NCI-H2171 treated with DMSO at 0.1 percent for 48 hours (cell line): ENCODE measurements at regions not wholly inside any gene's neighbourhood (a gene's known extent, or its start where the extent isn't known, plus 50 kb on each side); places are given as distances from the start of the nearest gene placed in this dataset.
A peak's percentile ranks its signal among the peaks of the same experiment; 100 is the strongest.

ENCODE experiments used
- DNase-seq: peaks from one replicate; lab custom pipeline; 2025; lab: John Stamatoyannopoulos, UW

GRCh38 chr4:82031376-82031927 lies 342.3 kb downstream of the HNRNPD start:
- peak; percentile 55 for DNase-seq

GRCh38 chr4:82017680-82018079 lies 356.1 kb downstream of the HNRNPD start:
- DNase-seq, result no peak

DNA sequence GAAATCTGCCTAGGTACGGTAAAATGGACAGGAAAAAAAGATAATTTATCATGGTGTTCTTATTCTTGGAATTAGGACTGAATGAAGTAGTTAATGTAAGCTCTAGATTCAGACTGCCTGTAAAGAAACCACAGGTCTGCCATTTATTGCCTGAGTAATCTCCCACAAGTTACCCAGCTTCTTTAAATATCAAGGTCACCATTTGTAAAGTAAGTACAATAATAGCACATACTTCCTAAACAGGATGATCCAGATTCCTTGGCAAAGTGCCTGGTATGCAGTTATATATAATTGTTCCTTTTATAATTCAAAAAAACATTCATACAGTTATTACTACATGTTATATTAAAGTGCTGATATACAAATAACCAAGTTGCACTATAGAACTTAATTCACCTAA lies 368.6 kb downstream of the HNRNPD start:
- DNase-seq, result no peak

DNA sequence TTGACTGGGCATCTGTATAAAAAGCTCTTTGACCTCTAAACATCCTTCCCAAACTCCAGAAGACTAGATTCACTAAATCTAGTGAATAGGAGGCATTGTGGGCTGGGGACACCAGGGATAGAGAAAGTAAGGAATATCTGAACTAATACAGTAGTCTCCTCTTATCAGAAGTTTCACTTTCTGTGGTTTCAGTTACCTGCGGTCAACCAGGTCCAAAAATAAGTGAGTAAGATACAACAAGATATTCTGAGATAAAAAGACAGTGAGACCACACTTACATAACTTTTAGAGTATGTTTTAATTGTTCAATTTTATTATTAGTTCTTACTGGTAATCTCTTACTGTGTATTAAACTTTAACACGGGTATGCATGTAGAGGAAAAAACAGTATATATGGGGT lies 376.5 kb downstream of the HNRNPD start:
- DNase-seq, result no peak

DNA sequence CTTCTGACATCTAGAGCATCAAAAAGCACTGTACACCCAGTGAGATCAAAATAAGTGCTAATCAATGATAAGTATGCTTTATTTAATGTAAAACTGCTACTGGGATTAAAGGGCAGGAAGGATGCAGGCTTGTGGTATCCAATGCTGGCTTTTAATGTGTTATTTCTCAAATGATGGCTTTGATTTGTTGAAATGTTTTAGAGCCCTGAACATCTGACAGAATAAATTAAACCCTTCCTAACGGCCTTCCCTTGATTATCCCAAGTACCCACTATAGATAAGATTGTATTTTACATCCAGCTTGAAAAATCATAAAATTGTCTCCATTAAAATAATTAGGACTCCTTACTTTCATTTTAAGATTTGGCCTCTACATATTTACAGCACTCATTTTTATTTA lies 382.9 kb downstream of the HNRNPD start:
- no peak for DNase-seq

GRCh38 chr4:81990211-81990610 lies 383.6 kb downstream of the HNRNPD start:
- DNase-seq, result no peak

GRCh38 chr4:81989202-81989601 lies 384.6 kb downstream of the HNRNPD start:
- no peak for DNase-seq

GRCh38 chr4:81988178-81988577 lies 385.6 kb downstream of the HNRNPD start:
- no peak for DNase-seq

GRCh38 chr4:81984746-81985145 lies 389.0 kb downstream of the HNRNPD start:
- no peak for DNase-seq

DNA sequence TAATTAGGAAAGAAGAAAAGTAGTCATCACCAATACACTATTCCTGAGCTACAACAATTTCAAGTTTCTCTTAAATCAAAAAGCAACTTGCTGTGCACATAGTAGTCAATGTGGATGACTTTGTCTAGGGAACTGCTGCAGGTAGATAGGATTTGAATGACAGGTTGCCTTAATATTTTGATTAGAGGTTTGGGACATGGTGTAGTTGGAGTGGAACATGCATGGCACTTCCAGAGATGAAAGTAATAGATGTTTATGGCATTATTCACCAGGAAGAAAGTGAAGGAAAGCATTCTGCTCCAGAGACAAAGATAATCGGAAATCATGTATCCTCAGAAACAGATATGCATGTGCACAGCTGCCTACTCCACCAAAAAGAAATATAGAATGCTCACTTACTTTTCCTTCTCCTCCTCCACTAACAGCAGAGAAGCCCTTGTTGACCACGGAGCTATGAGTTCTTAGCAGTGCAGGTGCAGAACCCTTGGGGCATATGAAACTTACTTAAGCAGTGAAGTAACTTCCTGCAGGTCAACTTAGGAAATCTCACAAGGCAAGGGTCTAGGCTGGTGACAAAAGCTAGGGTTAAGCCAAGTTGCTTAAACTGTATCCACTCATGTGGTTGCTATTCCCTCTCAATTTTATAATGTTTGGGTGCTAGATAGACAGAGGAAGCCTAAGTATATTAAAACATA lies 390.8 kb downstream of the HNRNPD start:
- DNase-seq, result no peak

DNA sequence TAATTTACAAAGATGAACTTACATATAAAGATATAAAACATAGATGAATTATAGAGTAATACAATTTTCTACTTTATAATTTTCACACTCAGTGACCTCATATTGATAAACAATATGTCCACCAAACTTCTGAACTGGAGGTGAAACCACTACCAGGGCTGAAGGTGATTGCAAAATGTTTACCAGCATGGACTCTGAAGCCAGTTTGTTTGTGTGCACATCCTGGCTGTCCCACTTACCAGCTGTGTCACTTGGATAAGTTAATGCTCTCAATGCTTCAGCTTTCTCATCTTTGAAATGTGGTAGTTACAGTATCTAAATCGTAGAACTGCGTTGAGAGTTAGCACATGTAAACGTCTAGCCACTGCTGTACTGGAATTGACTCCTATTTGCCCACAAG lies 392.6 kb downstream of the HNRNPD start:
- no peak for DNase-seq

DNA sequence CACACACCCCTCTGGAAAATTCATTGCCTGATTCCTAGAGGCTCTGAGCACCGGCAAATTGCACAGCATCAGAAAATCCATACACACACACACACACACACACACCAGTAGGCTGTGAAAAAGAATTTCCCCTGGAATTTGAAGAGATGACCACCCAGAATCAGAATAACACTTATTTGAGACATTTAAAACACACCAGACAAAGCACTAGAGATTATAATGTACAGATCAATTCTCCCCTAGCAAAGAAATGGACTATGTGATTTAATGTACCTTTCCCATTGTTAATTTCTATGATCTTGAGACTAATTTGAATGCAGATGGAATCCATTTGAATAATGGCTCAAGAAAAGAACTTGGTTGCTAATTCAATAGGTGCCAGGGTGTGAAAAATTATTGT lies 399.3 kb downstream of the HNRNPD start:
- DNase-seq, result no peak

GRCh38 chr4:81971637-81972381 lies 402.0 kb downstream of the HNRNPD start:
- DNase-seq, result no peak

DNA sequence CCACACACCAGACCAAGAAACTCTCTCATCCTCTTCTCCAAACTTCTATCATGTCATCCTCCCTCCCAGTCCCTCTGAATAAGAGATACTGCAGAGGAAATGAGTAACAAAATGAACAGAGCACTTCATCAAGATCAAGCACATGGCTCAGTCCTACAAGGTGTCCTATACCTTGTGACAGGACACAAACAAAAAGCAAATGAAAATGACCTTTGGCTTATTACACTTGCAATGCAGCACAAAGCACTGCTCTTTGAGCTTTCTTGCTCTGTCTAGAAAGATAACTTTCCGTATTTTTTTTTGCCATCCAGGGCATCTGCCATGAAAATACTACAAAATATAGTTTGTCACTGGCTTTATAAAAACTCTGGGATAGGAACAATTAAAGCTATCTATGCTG lies 402.7 kb downstream of the HNRNPD start:
- no peak for DNase-seq

DNA sequence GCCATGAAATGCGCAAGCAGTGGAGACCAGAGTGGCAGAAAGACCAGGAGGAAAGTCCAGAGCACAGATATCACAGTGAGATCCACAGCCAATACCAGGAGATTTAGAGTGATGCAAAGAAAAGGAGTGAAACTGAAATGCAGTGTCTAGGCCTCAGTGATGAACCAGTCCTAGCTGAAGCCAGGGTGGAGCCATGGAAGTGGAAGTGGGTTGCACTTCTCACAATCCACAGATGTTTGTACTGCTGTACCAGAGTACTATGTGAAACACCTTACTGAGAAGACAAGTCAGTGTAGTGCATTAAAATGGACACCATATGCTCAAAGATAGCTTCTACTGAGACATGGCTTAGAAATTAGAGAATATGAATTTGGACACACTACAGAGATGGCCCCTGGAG lies 403.3 kb downstream of the HNRNPD start:
- DNase-seq, result no peak

GRCh38 chr4:81966676-81967075 lies 407.1 kb downstream of the HNRNPD start:
- DNase-seq, result no peak

DNA sequence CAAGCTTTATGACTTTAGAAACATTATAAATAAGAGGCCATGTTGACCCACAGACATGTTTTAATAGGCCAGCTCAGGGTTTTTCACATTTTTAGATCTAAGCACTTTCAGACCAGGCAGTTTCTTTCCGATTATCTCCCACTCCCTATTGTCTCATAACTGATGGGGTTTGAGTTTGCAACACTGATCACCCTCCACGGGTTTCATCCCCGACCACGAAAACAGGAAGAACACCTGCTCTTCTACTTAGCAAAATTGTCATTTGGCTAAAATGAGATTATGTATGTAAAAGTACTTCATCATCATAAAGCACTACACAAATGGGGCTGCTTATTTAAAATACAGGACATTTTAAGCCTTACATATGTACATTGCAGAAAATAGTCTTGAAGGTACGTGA lies 407.9 kb downstream of the HNRNPD start:
- no peak for DNase-seq

DNA sequence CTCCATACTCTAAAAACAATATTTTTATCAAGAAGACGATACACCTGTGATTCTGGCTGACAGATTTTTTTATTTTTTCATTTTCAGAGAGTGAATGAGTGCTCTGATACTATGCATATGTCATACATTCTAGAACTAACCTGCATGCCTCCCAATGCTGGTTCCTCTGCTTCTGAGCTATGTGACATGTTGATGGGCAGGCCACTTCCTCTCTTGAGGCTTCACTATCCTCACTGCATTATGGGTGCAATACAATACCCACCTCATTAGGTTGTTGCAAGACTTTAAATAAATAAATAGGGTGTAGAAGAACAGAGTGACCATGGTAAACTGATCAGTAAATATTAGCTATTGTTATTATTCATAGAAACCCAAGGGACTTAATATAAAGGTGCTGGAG lies 408.3 kb downstream of the HNRNPD start:
- no peak for DNase-seq

DNA sequence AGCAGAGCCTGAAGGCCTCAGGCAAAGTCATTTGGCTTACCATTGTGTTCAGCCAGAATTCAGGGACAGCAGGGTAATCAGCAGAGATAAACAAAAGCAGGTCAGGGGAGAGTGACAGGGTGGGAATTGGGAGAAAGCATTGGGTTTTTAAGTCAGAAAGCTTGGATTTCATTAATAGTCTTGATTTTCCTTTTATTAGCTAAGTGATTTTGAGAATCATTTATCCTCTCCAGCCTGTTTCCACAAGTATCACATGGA lies 410.1 kb downstream of the HNRNPD start:
- DNase-seq, result no peak

DNA sequence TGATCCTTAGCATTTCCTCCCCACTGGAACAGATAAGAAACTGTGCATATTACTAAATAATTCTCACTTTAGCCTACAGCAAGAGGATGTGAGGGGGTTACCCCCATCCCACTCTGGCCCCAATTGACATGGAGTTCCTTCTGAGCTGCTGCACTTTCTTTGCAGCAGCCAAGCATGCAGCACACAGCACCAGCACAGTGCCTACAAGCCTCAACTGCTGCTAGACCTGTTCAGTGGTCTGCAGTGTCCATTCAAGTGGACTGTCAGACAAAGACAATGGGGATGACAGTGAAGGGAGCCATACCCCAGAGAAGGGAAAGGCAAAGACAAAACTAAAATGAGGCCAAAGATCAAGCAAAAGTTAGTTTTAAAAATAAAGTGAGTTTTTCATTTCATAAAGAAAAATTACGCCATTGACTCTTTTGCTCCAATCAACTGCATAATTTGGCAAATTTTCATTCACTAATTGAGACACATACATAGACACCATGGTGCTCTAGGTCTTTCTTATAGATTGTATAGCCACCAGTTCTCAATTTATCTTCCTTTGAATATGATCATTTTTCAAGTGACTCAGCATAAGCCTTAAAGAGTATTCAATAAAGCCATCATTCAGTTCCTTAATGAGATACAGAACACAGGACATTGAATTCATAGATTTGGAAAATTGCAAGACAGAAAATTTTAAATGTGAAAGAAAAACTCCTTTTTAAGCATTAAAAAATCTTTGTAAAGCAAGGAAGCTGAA lies 410.6 kb downstream of the HNRNPD start:
- no peak for DNase-seq

- no peak for DNase-seq
Observed at GRCh38 chr4:81960961-81961360, 412.8 kb downstream of the HNRNPD start.

GRCh38 chr4:81954271-81954670 lies 419.5 kb downstream of the HNRNPD start:
- no peak for DNase-seq

GRCh38 chr4:81951891-81952455 lies 421.8 kb downstream of the HNRNPD start:
- no peak for DNase-seq
